HCT116 (cell line): ENCODE measurements at regions not wholly inside any gene's neighbourhood (a gene's known extent, or its start where the extent isn't known, plus 50 kb on each side); places are given as distances from the start of the nearest gene placed in this dataset.

Experiments
- ATAC-seq: fragments of 200-7000 bp; cut with Tn5 transposase; 2 replicates; pipeline ENCODE4 v1.9.1; 2020; ENCODE audit warnings: mild to moderate bottlenecking, moderate library complexity
- BruUV-seq: library from RNA; stranded (reverse); fragments of 400-500 nt; replicated peaks from 2 replicates; lab custom pipeline; 2021; lab: Mats Ljungman, UMichigan
- CTCF ChIA-PET: fragments of 300-600 bp; sonication (Branson Sonifier 250); formaldehyde crosslinking; loops from one replicate; lab custom pipeline; 2021; ENCODE audit warnings: antibody characterized with exemption; lab: Charles Lee
- POLR2A ChIA-PET: fragments of 300-600, 350-600 bp; sonication (Branson Sonifier 250); formaldehyde crosslinking; loops from one replicate; lab custom pipeline; 2021; ENCODE audit warnings: antibody characterized with exemption; lab: Charles Lee
- RAD21 ChIA-PET, 2 experiments: fragments of 300-600 bp; sonication (Branson Sonifier 250); formaldehyde crosslinking; loops; one replicate each; lab custom pipeline; 2023; ENCODE audit warnings: low total read pairs in 2 of 2; ENCODE audit not compliant: uncharacterized antibody in 2 of 2, unreplicated experiment in 2 of 2, low non-redundant PET in 1 of 2; lab: Charles Lee
- DNase-seq: peaks from one replicate; pipeline ENCODE4 v3.0.0-alpha.2; 2010; ENCODE audit warnings: low read depth, low spot score
- H2AFZ ChIP-seq: fragments of 200-600 bp; shearing (Covaris generic), sonication (generic); 2 replicates; pipeline ENCODE4 v1.6.1; 2017; ENCODE audit warnings: low read depth, mixed run types, mixed read lengths, antibody characterized with exemption, low read length; ENCODE audit not compliant: poor library complexity, severe bottlenecking
- H3K27ac ChIP-seq: 2 replicates; pipeline ENCODE4 v1.5.1; 2012; ENCODE audit warnings: low read depth, low read length
- H3K27me3 ChIP-seq: fragments of 200-600 bp; sonication (generic); 2 replicates; pipeline ENCODE4 v1.6.1; 2016; ENCODE audit warnings: mixed run types, low read length, mixed read lengths; ENCODE audit not compliant: insufficient read depth
- H3K36me3 ChIP-seq, 2 experiments: fragments of 200-500 bp in 1 of 2; fragments of 200-600 bp in 1 of 2; sonication (Bioruptor generic) in 1 of 2; sonication (generic) in 1 of 2; 2 replicates each; pipeline versions ENCODE4 v1.5.1 to v1.6.1; 2014 to 2016; ENCODE audit warnings: low read length in 2 of 2, inconsistent platforms in 1 of 2, mixed read lengths in 1 of 2, mixed run types in 1 of 2; ENCODE audit not compliant: insufficient read depth in 2 of 2, control insufficient read depth in 1 of 2
- H3K4me1 ChIP-seq, 2 experiments: fragments of 200-600 bp in 1 of 2; sonication (generic) in 1 of 2; 2 replicates each; pipeline versions ENCODE4 v1.5.1 to v1.6.1; 2012 to 2017; ENCODE audit warnings: low read length in 2 of 2, inconsistent platforms in 1 of 2, mild to moderate bottlenecking in 1 of 2, mixed read lengths in 1 of 2, mixed run types in 1 of 2, moderate library complexity in 1 of 2; ENCODE audit not compliant: insufficient read depth in 2 of 2, control insufficient read depth in 1 of 2
- H3K4me2 ChIP-seq: fragments of 200-600 bp; sonication (generic); 2 replicates; pipeline ENCODE4 v1.6.1; 2017; ENCODE audit warnings: mixed run types, low read length, mixed read lengths
- H3K4me3 ChIP-seq, 2 experiments: fragments of 200-600 bp in 1 of 2; sonication (generic) in 1 of 2; replicated peaks in 1 of 2; 2 replicates each; pipeline ENCODE4 v1.5.1; 2011 to 2016; ENCODE audit warnings: low read length in 2 of 2, control low read depth in 1 of 2, low read depth in 1 of 2, mild to moderate bottlenecking in 1 of 2, mixed read lengths in 1 of 2, mixed run types in 1 of 2
- H3K79me2 ChIP-seq: fragments of 200-600 bp; sonication (generic); 2 replicates; pipeline ENCODE4 v1.6.1; 2017; ENCODE audit warnings: mild to moderate bottlenecking, mixed run types, low read length, moderate library complexity, mixed read lengths; ENCODE audit not compliant: insufficient read depth
- H3K9ac ChIP-seq: fragments of 200-600 bp; sonication (generic); 2 replicates; pipeline ENCODE4 v1.6.1; 2016; ENCODE audit warnings: low read length, mixed read lengths
- H3K9me2 ChIP-seq: fragments of 200-600 bp; sonication (generic), shearing (Covaris generic); 2 replicates; pipeline ENCODE4 v1.6.1; 2017; ENCODE audit warnings: mixed run types, mild to moderate bottlenecking, moderate library complexity; ENCODE audit not compliant: insufficient read depth
- H3K9me3 ChIP-seq, 2 experiments: fragments of 200-500 bp in 1 of 2; fragments of 200-600 bp in 1 of 2; sonication (Bioruptor generic) in 1 of 2; sonication (generic) in 1 of 2; 2 replicates each; pipeline ENCODE4 v1.6.1; 2014 to 2017; ENCODE audit warnings: low read length in 2 of 2, mixed read lengths in 2 of 2, inconsistent platforms in 1 of 2, low read depth in 1 of 2, mild to moderate bottlenecking in 1 of 2, mixed run types in 1 of 2, moderate library complexity in 1 of 2; ENCODE audit not compliant: control insufficient read depth in 1 of 2, insufficient read depth in 1 of 2
- H4K20me1 ChIP-seq: fragments of 200-600 bp; sonication (generic), shearing (Covaris generic); 2 replicates; pipeline ENCODE4 v1.6.1; 2017; ENCODE audit warnings: mixed run types, mild to moderate bottlenecking, moderate library complexity; ENCODE audit not compliant: insufficient read depth
- EGR1 ChIP-seq: IDR thresholded peaks from 2 replicates; pipeline ENCODE4 v1.6.1; 2012; ENCODE audit warnings: low read depth
- ELF1 ChIP-seq: IDR thresholded peaks from 2 replicates; pipeline ENCODE4 v1.6.1; 2012; ENCODE audit warnings: low read depth, borderline replicate concordance
- EZH2 ChIP-seq: fragments of 200-600 bp; sonication (generic); IDR thresholded peaks from 2 replicates; pipeline ENCODE4 v1.6.1; 2017; ENCODE audit warnings: antibody characterized with exemption, mixed run types
- EZH2phosphoT487 ChIP-seq: fragments of 200-600 bp; IDR thresholded peaks from 2 replicates; pipeline ENCODE4 v1.6.1; 2018; ENCODE audit warnings: antibody characterized with exemption, borderline replicate concordance
- FOSL1 ChIP-seq: IDR thresholded peaks from 2 replicates; pipeline ENCODE4 v1.6.1; 2012; ENCODE audit warnings: low read depth
- JUND ChIP-seq: IDR thresholded peaks from 2 replicates; pipeline ENCODE4 v1.6.1; 2012
- POLR2AphosphoS5 ChIP-seq: IDR thresholded peaks from 2 replicates; pipeline ENCODE4 v1.6.1; 2011; ENCODE audit warnings: mild to moderate bottlenecking, low read depth, low read length, moderate library complexity
- RAD21 ChIP-seq: IDR thresholded peaks from 2 replicates; pipeline ENCODE4 v1.6.1; 2012; ENCODE audit warnings: low read depth, mild to moderate bottlenecking
- SIN3A ChIP-seq: IDR thresholded peaks from 2 replicates; pipeline ENCODE4 v1.6.1; 2012; ENCODE audit warnings: low read depth
- SP1 ChIP-seq: IDR thresholded peaks from 2 replicates; pipeline ENCODE4 v1.6.1; 2012; ENCODE audit warnings: low read depth
- SRF ChIP-seq: IDR thresholded peaks from 2 replicates; pipeline ENCODE4 v1.6.1; 2012; ENCODE audit warnings: low read depth
- TCF7L2 ChIP-seq: IDR thresholded peaks from 2 replicates; pipeline ENCODE4 v1.7.0; 2011; ENCODE audit warnings: borderline replicate concordance, inconsistent platforms; ENCODE audit not compliant: insufficient read depth, insufficient read length; ENCODE audit errors: extremely low read depth
- YY1 ChIP-seq: IDR thresholded peaks from 2 replicates; pipeline ENCODE4 v1.6.1; 2011; ENCODE audit warnings: low read length, low read depth, moderate library complexity, mild to moderate bottlenecking; ENCODE audit not compliant: insufficient replicate concordance; ENCODE audit errors: extremely low read depth
- ZFX ChIP-seq: fragments of 450-650 bp; IDR thresholded peaks from 2 replicates; pipeline ENCODE4 v1.6.1; 2017
- ZNF274 ChIP-seq: fragments of 200-500 bp; sonication (Bioruptor generic); IDR thresholded peaks from 2 replicates; pipeline ENCODE4 v1.6.1; 2014; ENCODE audit warnings: mild to moderate bottlenecking, low read depth, low read length, inconsistent platforms
- intact Hi-C: fragments of 100-400 bp; cut with micrococcal nuclease; formaldehyde crosslinking; loops from 2 replicates; pipeline ENCODE4 v1.10.0; 2022
- TF ChIP-seq, protein P1 (sequence below), 3 experiments: fragments of 200-600 bp in 1 of 3; sonication (generic) in 1 of 3; IDR thresholded peaks in 2 of 3; conservative IDR thresholded peaks in 1 of 3; 2 replicates each; pipeline ENCODE4 v1.5.1; 2012 to 2017; ENCODE audit warnings: low read depth in 2 of 3, low read length in 2 of 3, antibody characterized with exemption in 1 of 3, borderline replicate concordance in 1 of 3, control low read depth in 1 of 3, mild to moderate bottlenecking in 1 of 3, mixed read lengths in 1 of 3, mixed run types in 1 of 3, moderate library complexity in 1 of 3; ENCODE audit not compliant: insufficient read depth in 1 of 3
- TF ChIP-seq, protein P2 (sequence below): IDR thresholded peaks from 2 replicates; pipeline ENCODE4 v1.6.1; 2011; ENCODE audit warnings: mild to moderate bottlenecking, low read length, moderate library complexity; ENCODE audit not compliant: insufficient replicate concordance; ENCODE audit errors: extremely low read depth
- TF ChIP-seq, protein P3 (sequence below): IDR thresholded peaks from 2 replicates; pipeline ENCODE4 v1.6.1; 2012

DNA sequence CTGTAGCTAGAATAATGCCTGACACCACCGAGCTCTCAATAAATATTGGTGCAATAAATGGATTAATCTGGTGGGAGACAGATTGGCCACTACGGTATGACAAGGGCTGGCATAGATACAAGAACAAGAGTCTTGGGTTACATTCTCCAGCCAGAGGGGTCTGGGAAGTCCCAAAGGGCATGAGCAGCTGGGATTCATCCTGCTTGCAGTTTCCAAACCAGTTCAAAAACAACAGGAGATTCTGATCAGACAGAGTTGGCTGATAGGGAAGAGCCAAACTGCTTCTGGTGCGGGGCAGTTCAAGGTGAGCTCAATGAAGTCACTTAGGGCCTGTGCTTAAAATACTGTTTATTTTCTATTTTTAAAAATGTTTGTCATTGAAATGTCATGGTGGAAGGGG, 266.9 kb downstream of the TNS1 start:
- ChIA-PET POLR2A (no interaction called here), CTCF (no interaction called here), RAD21 (no interaction called here)
- intact Hi-C loops, result no loop called here
- Histone ChIP-seq H4K20me1 (no peaks in the 10 kb centered on the region), H3K9ac (no peak overlapping the region), H3K9me3 (no peaks in the 10 kb centered on the region), H3K9me2 (no peaks in the 10 kb centered on the region), H3K79me2 (no peaks in the 10 kb centered on the region), H2AFZ (no peak overlapping the region), H3K4me3 (no peak overlapping the region), H3K4me2 (no peak overlapping the region), H3K36me3 (no peaks in the 10 kb centered on the region), H3K27ac (no peak overlapping the region), H3K4me1 (no peaks in the 10 kb centered on the region), H3K27me3 (peaks cover 38% of the 10 kb centered on the region)
- TF ChIP-seq ELF1 (no peak), TCF7L2 (no peak), POLR2AphosphoS5 (no peak), FOSL1 (no peak), YY1 (no peak), ZFX (no peak), EZH2 (no peak), RAD21 (no peak), SP1 (no peak), EZH2phosphoT487 (no peak), JUND (no peak), SRF (no peak), ZNF274 (no peak), SIN3A (no peak), EGR1 (no peak)
- TF ChIP-seq, protein P1, sequence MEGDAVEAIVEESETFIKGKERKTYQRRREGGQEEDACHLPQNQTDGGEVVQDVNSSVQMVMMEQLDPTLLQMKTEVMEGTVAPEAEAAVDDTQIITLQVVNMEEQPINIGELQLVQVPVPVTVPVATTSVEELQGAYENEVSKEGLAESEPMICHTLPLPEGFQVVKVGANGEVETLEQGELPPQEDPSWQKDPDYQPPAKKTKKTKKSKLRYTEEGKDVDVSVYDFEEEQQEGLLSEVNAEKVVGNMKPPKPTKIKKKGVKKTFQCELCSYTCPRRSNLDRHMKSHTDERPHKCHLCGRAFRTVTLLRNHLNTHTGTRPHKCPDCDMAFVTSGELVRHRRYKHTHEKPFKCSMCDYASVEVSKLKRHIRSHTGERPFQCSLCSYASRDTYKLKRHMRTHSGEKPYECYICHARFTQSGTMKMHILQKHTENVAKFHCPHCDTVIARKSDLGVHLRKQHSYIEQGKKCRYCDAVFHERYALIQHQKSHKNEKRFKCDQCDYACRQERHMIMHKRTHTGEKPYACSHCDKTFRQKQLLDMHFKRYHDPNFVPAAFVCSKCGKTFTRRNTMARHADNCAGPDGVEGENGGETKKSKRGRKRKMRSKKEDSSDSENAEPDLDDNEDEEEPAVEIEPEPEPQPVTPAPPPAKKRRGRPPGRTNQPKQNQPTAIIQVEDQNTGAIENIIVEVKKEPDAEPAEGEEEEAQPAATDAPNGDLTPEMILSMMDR (IDR thresholded peaks at IDR 0.05 in 2 of 3, conservative IDR thresholded peaks at IDR 0.05 in 1 of 3; ENCODE audit: borderline replicate concordance in 1 of 3, insufficient read depth in 1 of 3, low read depth in 2 of 3, low read length in 2 of 3), result no peak
- TF ChIP-seq, protein P2, sequence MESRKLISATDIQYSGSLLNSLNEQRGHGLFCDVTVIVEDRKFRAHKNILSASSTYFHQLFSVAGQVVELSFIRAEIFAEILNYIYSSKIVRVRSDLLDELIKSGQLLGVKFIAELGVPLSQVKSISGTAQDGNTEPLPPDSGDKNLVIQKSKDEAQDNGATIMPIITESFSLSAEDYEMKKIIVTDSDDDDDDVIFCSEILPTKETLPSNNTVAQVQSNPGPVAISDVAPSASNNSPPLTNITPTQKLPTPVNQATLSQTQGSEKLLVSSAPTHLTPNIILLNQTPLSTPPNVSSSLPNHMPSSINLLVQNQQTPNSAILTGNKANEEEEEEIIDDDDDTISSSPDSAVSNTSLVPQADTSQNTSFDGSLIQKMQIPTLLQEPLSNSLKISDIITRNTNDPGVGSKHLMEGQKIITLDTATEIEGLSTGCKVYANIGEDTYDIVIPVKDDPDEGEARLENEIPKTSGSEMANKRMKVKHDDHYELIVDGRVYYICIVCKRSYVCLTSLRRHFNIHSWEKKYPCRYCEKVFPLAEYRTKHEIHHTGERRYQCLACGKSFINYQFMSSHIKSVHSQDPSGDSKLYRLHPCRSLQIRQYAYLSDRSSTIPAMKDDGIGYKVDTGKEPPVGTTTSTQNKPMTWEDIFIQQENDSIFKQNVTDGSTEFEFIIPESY, result no peak
- TF ChIP-seq, protein P3, sequence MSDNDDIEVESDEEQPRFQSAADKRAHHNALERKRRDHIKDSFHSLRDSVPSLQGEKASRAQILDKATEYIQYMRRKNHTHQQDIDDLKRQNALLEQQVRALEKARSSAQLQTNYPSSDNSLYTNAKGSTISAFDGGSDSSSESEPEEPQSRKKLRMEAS, result no peak
- ATAC-seq, result no peak
- DNase-seq, result no peak
- BruUV-seq, result no TSS peak
